GM12874 (cell line): ENCODE measurements at regions not wholly inside any gene's neighbourhood (a gene's known extent, or its start where the extent isn't known, plus 50 kb on each side); places are given as distances from the start of the nearest gene placed in this dataset.

ENCODE experiments used
- TF ChIP-seq, protein P1 (sequence below): IDR thresholded peaks from 2 replicates; pipeline ENCODE4 v1.5.1; 2011; ENCODE audit warnings: low read depth, mild to moderate bottlenecking, control low read depth, low read length, moderate library complexity; ENCODE audit not compliant: insufficient read depth

DNA sequence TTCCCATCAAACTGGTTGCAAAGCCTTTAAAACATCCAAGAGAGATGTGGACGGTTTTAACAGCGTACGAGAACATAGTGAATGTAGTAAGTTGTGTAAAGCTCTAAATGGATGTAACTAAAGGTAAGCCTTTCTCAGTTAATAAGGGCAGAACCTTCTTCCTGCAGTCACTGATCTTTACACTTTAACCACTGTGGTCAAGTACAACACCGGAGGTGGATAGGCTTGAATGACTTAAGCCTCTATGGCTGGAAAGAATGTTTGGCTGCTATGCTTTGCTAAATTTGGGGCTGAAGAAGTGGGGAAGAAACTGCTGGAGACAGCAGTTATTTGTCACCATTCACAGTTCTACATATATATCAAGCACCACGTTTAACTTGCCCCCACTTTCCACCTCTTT lies 285.1 kb upstream of the FMR1 start:
- TF ChIP-seq, protein P1, sequence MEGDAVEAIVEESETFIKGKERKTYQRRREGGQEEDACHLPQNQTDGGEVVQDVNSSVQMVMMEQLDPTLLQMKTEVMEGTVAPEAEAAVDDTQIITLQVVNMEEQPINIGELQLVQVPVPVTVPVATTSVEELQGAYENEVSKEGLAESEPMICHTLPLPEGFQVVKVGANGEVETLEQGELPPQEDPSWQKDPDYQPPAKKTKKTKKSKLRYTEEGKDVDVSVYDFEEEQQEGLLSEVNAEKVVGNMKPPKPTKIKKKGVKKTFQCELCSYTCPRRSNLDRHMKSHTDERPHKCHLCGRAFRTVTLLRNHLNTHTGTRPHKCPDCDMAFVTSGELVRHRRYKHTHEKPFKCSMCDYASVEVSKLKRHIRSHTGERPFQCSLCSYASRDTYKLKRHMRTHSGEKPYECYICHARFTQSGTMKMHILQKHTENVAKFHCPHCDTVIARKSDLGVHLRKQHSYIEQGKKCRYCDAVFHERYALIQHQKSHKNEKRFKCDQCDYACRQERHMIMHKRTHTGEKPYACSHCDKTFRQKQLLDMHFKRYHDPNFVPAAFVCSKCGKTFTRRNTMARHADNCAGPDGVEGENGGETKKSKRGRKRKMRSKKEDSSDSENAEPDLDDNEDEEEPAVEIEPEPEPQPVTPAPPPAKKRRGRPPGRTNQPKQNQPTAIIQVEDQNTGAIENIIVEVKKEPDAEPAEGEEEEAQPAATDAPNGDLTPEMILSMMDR, result no peak

DNA sequence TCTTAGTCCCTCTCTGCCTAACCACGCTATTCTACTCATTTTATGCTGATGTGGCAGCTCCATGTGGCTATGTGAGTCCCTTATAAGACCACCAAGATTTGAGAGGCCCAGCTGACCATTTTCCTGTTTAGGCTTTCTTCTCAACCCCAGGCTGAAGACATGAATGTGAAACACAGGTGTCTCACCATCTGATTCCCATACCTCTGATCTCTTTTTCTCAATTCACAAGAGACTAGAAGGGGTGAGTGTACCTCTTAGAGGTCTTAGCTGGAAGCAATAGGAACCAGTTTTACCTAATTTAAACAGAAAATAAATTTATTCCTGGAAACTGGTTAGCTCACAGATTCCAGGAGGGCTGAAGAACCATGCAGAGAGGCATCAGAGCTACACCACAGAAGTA lies 276.5 kb upstream of the FMR1 start:
- TF ChIP-seq, protein P1, result no peak

DNA sequence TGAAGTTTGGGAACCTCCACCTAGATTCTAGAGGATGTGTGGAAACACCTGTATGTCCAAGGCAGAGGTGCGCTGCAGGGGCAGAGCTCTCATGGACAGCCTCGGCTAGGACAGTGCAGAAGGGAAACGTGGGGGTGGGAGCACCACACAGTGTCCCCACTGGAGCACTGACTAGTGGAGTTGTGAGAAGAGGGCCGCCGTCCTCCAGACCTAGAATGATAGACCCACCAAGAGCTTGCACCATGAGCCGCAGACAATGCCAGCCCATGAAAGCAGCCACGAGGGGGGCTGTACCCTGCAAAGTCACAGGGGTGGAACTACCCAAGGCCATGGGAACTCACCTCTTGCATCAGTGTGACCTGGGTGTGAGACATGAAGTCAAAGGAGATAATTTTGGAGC lies 274.5 kb upstream of the FMR1 start:
- TF ChIP-seq, protein P1, result no peak

DNA sequence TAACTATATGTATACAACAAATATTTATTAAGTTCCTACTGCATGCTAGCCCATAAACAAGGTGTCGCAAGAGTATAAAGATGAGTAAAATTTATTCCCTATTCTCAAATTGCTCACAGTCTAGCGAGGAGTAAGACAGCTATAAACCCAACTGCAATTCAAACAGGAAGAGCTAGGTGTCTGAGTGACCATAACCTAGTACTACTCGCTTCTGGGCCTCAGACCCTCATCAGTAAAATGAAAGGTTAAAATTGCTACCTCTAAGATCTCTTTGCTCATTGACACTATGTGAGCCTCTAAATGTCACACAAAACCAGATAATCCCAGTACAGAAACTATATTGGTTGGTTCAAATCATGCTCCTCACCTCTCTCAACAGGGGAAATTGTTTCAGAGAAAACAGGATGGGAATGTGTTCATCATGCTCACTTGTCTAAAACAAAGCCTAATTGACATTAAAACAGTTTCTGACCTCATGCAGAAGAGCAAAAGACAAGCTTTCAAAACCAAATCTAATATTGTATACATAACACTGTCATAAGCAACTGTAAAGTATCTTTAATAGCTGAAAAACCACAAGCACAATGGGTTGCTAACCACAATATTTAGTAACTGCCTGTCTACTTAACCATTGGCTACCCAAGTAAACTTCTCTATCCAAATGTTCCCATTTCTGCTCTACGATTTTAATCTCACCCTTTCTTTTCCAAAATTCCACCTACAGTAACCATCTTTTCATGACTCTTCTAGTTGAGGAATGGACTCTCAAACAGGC lies 264.6 kb upstream of the FMR1 start:
- TF ChIP-seq, protein P1, result no peak

DNA sequence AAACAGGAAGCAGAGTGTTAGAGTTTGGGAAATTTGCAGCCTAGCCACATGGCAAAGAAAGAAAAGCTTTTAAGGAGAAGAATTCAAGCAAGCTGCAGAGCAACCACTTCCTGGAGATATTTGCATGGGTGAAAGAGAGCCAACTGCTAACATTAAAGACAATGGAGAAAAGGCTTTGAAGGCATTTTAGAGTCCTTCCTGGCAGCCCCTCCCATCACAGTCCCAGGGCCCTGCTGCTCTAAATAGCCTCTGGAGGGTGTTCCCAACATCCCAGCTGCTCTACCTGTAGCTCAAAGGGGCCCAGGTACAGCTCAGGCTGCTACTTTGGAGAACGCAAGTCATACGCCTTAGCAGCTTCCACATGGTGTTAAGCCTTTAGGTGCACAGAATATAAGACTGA lies 235.9 kb upstream of the FMR1 start:
- TF ChIP-seq, protein P1, result no peak

DNA sequence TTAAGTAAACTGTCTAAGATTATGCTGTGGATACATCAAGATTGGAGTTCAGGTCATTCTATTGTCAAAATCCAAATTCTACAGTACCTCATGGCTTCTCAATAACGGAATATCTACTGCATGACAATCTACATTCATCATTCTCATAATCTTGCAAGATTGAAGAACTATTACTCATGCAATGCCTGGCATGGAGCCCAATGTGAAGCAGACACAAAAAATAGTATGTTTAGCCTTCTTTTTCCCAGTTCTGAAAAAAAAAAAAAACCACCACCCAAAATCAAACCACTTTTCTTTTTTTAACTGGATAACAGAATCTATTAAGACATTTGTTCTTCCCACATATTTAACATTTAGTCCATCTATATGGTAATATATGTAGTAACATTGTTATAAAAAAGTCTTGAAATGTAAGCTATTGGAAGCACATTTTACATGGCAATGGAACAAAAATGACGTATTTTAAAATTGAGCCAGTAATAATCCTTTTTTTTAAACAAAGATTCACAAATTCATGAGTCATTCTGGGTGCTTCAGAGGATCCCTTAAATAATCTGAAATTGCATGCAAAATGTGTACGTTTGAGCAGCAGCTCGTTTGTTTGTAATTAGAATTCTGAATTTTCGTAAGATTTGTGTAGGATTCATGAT lies 232.2 kb upstream of the FMR1 start:
- TF ChIP-seq, protein P1, result no peak

DNA sequence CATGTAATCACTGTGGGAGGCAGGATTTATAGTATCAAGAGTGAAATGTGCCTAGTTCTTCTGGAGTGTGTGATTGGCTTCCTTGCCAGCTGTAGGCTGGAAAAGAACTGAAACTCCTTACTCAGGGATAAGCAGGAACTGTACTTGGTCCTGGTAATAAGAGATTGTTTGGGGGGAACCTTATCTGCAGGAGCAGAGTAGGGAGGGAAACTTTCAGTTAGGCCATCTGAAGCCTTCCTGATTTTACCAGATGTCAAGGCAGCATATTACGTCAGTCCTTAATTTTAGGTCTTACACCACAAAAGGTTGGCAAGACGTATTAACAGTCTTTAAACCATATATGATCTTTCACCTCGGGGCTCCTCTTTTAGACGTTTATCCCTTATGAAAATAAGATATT lies 231.5 kb upstream of the FMR1 start:
- TF ChIP-seq, protein P1, result no peak
